ENCODE measurements at regions not wholly inside any gene's neighbourhood (a gene's known extent, or its start where the extent isn't known, plus 50 kb on each side); places are given as distances from the start of the nearest gene placed in this dataset.
"Not testable (repeated sequence)": the region's sequence is repeated elsewhere in the genome, so short reads cannot be mapped to it uniquely, and the experiment has no call there.

GRCh38 chr22:49514211-49514610, 313.5 kb downstream of the BRD1 start:
- DNase-seq (ENCODE audit: low read depth, low spot score), result no peak
- no peak overlapping the region for H3K4me3 ChIP-seq (ENCODE audit: low read length)

GRCh38 chr22:49513358-49513851, 314.3 kb downstream of the BRD1 start:
- H3K4me3 ChIP-seq (ENCODE audit: low read length), result no peak overlapping the region
- DNase-seq (ENCODE audit: low read depth, low spot score), result no peak

- no peak for DNase-seq (ENCODE audit: low read depth, low spot score)
- H3K4me3 ChIP-seq (ENCODE audit: low read length), result no peak overlapping the region
Observed at GRCh38 chr22:49512487-49513165, 315.0 kb downstream of the BRD1 start.

- H3K4me3 ChIP-seq (ENCODE audit: low read length), result not testable (repeated sequence)
- DNase-seq (ENCODE audit: low read depth, low spot score), result peak; percentile 82
Observed at GRCh38 chr22:49511393-49512189, 316.1 kb downstream of the BRD1 start.

GRCh38 chr22:49510718-49511117, 317.0 kb downstream of the BRD1 start:
- DNase-seq (ENCODE audit: low read depth, low spot score), result no peak
- H3K4me3 ChIP-seq (ENCODE audit: low read length), result no peak overlapping the region

- no peak for DNase-seq (ENCODE audit: low read depth, low spot score)
- H3K4me3 ChIP-seq (ENCODE audit: low read length), result no peak overlapping the region
Observed at GRCh38 chr22:49509016-49509415, 318.7 kb downstream of the BRD1 start.

GRCh38 chr22:49508561-49508960, 319.1 kb downstream of the BRD1 start:
- no peak for DNase-seq (ENCODE audit: low read depth, low spot score)
- no peak overlapping the region for H3K4me3 ChIP-seq (ENCODE audit: low read length)

- H3K4me3 ChIP-seq (ENCODE audit: low read length), result no peak overlapping the region
- no peak for DNase-seq (ENCODE audit: low read depth, low spot score)
Observed at GRCh38 chr22:49507607-49508292, 319.9 kb downstream of the BRD1 start.

GRCh38 chr22:49506010-49506400, 321.7 kb downstream of the BRD1 start:
- H3K4me3 ChIP-seq (ENCODE audit: low read length), result no peak overlapping the region
- DNase-seq (ENCODE audit: low read depth, low spot score), result no peak

- no peak for DNase-seq (ENCODE audit: low read depth, low spot score)
- H3K4me3 ChIP-seq (ENCODE audit: low read length), result no peak overlapping the region
Observed at GRCh38 chr22:49505337-49506009, 322.2 kb downstream of the BRD1 start.

- peak; percentile 69 for DNase-seq (ENCODE audit: low read depth, low spot score)
- no peak overlapping the region for H3K4me3 ChIP-seq (ENCODE audit: low read length)
Observed at GRCh38 chr22:49503896-49504521, 323.7 kb downstream of the BRD1 start.

- DNase-seq (ENCODE audit: low read depth, low spot score), result peak; percentile 17
- no peak overlapping the region for H3K4me3 ChIP-seq (ENCODE audit: low read length)
Observed at GRCh38 chr22:49503321-49503720, 324.4 kb downstream of the BRD1 start.

GRCh38 chr22:49502126-49502826, 325.4 kb downstream of the BRD1 start:
- peak; percentile 89 for DNase-seq (ENCODE audit: low read depth, low spot score)
- no peak overlapping the region; the same call in 1 of the 2 replicates for H3K4me3 ChIP-seq (ENCODE audit: low read length)

- H3K4me3 ChIP-seq (ENCODE audit: low read length), result no peak overlapping the region
- DNase-seq (ENCODE audit: low read depth, low spot score), result no peak
Observed at GRCh38 chr22:49500942-49501395, 326.7 kb downstream of the BRD1 start.

GRCh38 chr22:49500076-49500460, 327.6 kb downstream of the BRD1 start:
- no peak for DNase-seq (ENCODE audit: low read depth, low spot score)
- no peak overlapping the region for H3K4me3 ChIP-seq (ENCODE audit: low read length)

GRCh38 chr22:49499433-49500075, 328.1 kb downstream of the BRD1 start:
- H3K4me3 ChIP-seq (ENCODE audit: low read length), result no peak overlapping the region; the same call in 1 of the 2 replicates
- peak; percentile 73 for DNase-seq (ENCODE audit: low read depth, low spot score)

GRCh38 chr22:49497266-49497665, 330.4 kb downstream of the BRD1 start:
- H3K4me3 ChIP-seq (ENCODE audit: low read length), result no peak overlapping the region
- DNase-seq (ENCODE audit: low read depth, low spot score), result no peak

- H3K4me3 ChIP-seq (ENCODE audit: low read length), result no peak overlapping the region
- no peak for DNase-seq (ENCODE audit: low read depth, low spot score)
Observed at GRCh38 chr22:49494555-49494954, 333.1 kb downstream of the BRD1 start.

All from Jurkat, Clone E6-1 (cell line).